Panc1 (cell line): ENCODE measurements at regions not wholly inside any gene's neighbourhood (a gene's known extent, or its start where the extent isn't known, plus 50 kb on each side); places are given as distances from the start of the nearest gene placed in this dataset.

Experiments
- ATAC-seq: fragments of 200-7000 bp; cut with Tn5 transposase; 2 replicates; pipeline ENCODE4 v1.9.1; 2020; ENCODE audit warnings: mild to moderate bottlenecking, moderate library complexity
- BruUV-seq: library from RNA; stranded (reverse); fragments of 400-500 nt; replicated peaks from 2 replicates; lab custom pipeline; 2021; lab: Mats Ljungman, UMichigan
- CTCF ChIA-PET: fragments of 300-600 bp; sonication (Branson Sonifier 250); formaldehyde crosslinking; loops from one replicate; lab custom pipeline; 2022; ENCODE audit warnings: antibody characterized with exemption; lab: Charles Lee
- POLR2A ChIA-PET: fragments of 300-600 bp; sonication (Branson Sonifier 250); formaldehyde crosslinking; loops from one replicate; lab custom pipeline; 2022; ENCODE audit warnings: antibody characterized with exemption; lab: Charles Lee
- DNase-seq: peaks from one replicate; pipeline ENCODE4 v3.0.0-alpha.2; 2010; ENCODE audit warnings: low read depth, low spot score
- H3K27ac ChIP-seq: 2 replicates; pipeline ENCODE4 v1.5.1; 2011; ENCODE audit warnings: mild to moderate bottlenecking, low read length, inconsistent platforms
- H3K27me3 ChIP-seq: fragments of 200-500 bp; sonication (Bioruptor generic); 2 replicates; pipeline ENCODE4 v1.6.0; 2014; ENCODE audit warnings: low read length, inconsistent platforms; ENCODE audit not compliant: control insufficient read depth, insufficient read depth
- H3K36me3 ChIP-seq: fragments of 200-500 bp; sonication (Bioruptor generic); 2 replicates; pipeline ENCODE4 v1.5.1; 2014; ENCODE audit warnings: inconsistent platforms, mild to moderate bottlenecking, low read length, moderate library complexity; ENCODE audit not compliant: control insufficient read depth, insufficient read depth
- H3K4me1 ChIP-seq: 2 replicates; pipeline ENCODE4 v1.5.1; 2011; ENCODE audit warnings: inconsistent platforms, mild to moderate bottlenecking, low read length, moderate library complexity; ENCODE audit not compliant: control insufficient read depth, insufficient read depth
- H3K4me3 ChIP-seq, 2 experiments: 2 replicates each; pipeline ENCODE4 v1.5.1; 2011 to 2012; ENCODE audit warnings: low read depth in 2 of 2, low read length in 2 of 2, mild to moderate bottlenecking in 2 of 2, inconsistent platforms in 1 of 2, moderate library complexity in 1 of 2
- H3K9me3 ChIP-seq: fragments of 200-500 bp; sonication (Bioruptor generic); 2 replicates; pipeline ENCODE4 v1.5.1; 2014; ENCODE audit warnings: low read depth, mild to moderate bottlenecking, inconsistent platforms, low read length, moderate library complexity; ENCODE audit not compliant: control insufficient read depth, insufficient read depth
- POLR2AphosphoS5 ChIP-seq: IDR thresholded peaks from 2 replicates; pipeline ENCODE4 v1.6.1; 2012; ENCODE audit warnings: mild to moderate bottlenecking, low read depth, low read length, moderate library complexity
- SIN3A ChIP-seq: IDR thresholded peaks from 2 replicates; pipeline ENCODE4 v1.6.1; 2012; ENCODE audit warnings: low read depth, mild to moderate bottlenecking, low read length, moderate library complexity, borderline replicate concordance; ENCODE audit not compliant: insufficient read depth
- TCF7L2 ChIP-seq: IDR thresholded peaks from 2 replicates; pipeline ENCODE4 v1.6.1; 2011; ENCODE audit warnings: mild to moderate bottlenecking, low read depth, low read length, inconsistent platforms
- in situ Hi-C: cut with HindIII; loops from 2 replicates; pipeline ENCODE4 v1.10.0; 2016; ENCODE audit warnings: low sequenced_read_pairs, low pct_unique_long_range_greater_than_20kb
- intact Hi-C: fragments of 100-400 bp; cut with micrococcal nuclease; formaldehyde crosslinking; loops from one replicate; pipeline ENCODE4 v1.10.0; 2022; ENCODE audit not compliant: unreplicated experiment
- TF ChIP-seq, protein P1 (sequence below): fragments of 450-650 bp; IDR thresholded peaks from 2 replicates; pipeline ENCODE4 v1.5.1; 2017; ENCODE audit warnings: mild to moderate bottlenecking
- TF ChIP-seq, protein P2 (sequence below), 2 experiments: IDR thresholded peaks; 2 replicates each; pipeline ENCODE4 v1.6.1; 2011 to 2012; ENCODE audit warnings: low read depth in 2 of 2, control low read depth in 1 of 2, low read length in 1 of 2, mild to moderate bottlenecking in 1 of 2, moderate library complexity in 1 of 2; ENCODE audit not compliant: insufficient read depth in 1 of 2

DNA sequence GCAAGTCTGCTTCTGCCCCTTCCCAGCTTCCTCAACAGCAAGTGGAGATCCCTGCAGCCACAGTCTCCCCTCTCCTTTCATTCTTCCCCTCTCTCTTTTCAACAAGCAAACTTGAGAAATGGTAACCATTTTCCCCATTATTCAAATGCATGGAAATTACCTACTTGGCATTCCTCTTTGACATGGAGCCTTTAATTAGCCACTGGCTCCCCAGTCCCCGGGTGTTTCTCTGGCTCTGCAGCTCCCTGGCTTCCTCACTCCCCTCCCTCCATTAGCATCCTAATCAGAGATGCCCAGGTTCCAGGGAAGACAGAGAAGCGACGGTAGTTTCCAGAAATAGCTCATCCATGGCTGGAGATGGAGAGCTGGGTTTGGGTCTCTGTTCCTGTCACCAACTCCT, 116.0 kb downstream of the CCT6B start:
- TF ChIP-seq, protein P1, sequence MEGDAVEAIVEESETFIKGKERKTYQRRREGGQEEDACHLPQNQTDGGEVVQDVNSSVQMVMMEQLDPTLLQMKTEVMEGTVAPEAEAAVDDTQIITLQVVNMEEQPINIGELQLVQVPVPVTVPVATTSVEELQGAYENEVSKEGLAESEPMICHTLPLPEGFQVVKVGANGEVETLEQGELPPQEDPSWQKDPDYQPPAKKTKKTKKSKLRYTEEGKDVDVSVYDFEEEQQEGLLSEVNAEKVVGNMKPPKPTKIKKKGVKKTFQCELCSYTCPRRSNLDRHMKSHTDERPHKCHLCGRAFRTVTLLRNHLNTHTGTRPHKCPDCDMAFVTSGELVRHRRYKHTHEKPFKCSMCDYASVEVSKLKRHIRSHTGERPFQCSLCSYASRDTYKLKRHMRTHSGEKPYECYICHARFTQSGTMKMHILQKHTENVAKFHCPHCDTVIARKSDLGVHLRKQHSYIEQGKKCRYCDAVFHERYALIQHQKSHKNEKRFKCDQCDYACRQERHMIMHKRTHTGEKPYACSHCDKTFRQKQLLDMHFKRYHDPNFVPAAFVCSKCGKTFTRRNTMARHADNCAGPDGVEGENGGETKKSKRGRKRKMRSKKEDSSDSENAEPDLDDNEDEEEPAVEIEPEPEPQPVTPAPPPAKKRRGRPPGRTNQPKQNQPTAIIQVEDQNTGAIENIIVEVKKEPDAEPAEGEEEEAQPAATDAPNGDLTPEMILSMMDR, result no peak
- TF ChIP-seq POLR2AphosphoS5 (no peak), SIN3A (no peak), TCF7L2 (no peak)
- TF ChIP-seq, protein P2, sequence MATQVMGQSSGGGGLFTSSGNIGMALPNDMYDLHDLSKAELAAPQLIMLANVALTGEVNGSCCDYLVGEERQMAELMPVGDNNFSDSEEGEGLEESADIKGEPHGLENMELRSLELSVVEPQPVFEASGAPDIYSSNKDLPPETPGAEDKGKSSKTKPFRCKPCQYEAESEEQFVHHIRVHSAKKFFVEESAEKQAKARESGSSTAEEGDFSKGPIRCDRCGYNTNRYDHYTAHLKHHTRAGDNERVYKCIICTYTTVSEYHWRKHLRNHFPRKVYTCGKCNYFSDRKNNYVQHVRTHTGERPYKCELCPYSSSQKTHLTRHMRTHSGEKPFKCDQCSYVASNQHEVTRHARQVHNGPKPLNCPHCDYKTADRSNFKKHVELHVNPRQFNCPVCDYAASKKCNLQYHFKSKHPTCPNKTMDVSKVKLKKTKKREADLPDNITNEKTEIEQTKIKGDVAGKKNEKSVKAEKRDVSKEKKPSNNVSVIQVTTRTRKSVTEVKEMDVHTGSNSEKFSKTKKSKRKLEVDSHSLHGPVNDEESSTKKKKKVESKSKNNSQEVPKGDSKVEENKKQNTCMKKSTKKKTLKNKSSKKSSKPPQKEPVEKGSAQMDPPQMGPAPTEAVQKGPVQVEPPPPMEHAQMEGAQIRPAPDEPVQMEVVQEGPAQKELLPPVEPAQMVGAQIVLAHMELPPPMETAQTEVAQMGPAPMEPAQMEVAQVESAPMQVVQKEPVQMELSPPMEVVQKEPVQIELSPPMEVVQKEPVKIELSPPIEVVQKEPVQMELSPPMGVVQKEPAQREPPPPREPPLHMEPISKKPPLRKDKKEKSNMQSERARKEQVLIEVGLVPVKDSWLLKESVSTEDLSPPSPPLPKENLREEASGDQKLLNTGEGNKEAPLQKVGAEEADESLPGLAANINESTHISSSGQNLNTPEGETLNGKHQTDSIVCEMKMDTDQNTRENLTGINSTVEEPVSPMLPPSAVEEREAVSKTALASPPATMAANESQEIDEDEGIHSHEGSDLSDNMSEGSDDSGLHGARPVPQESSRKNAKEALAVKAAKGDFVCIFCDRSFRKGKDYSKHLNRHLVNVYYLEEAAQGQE (IDR thresholded peaks at IDR 0.05; ENCODE audit: insufficient read depth in 1 of 2, low read depth in 2 of 2, low read length in 1 of 2), result no peak
- H3K9me3 ChIP-seq, result no peaks in the 10 kb centered on the region
- no peaks in the 10 kb centered on the region for H3K36me3 ChIP-seq
- DNase-seq (no peak), ATAC-seq (no peak)
- H3K27me3 ChIP-seq, result peaks cover 2% of the 10 kb centered on the region; the same call in 1 of the 2 replicates
- H3K4me3 ChIP-seq, result no peak overlapping the region
- no peak overlapping the region for H3K27ac ChIP-seq
- in situ Hi-C loops, result no loop called here
- CTCF ChIA-PET, result no interaction called here
- intact Hi-C loops, result no loop called here
- H3K4me1 ChIP-seq, result no peaks in the 10 kb centered on the region
- POLR2A ChIA-PET, result no interaction called here
- BruUV-seq, result no TSS peak

- no peak for DNase-seq
- ATAC-seq, result no peak
- intact Hi-C loops, result no loop called here
Measured at GRCh38 chr17:34843682-34844081, 117.6 kb downstream of the CCT6B start.

More at GRCh38 chr17:34843682-34844081, 117.6 kb downstream of the CCT6B start:
- CTCF ChIA-PET, result interaction anchor here (0.5 kb wide), 1 partner anchor 32 kb away, joined by 8 read pairs; no protein-coding TSS in a partner anchor
- POLR2A ChIA-PET, result no interaction called here
- no peaks in the 10 kb centered on the region for H3K9me3 ChIP-seq
- H3K27ac ChIP-seq, result no peak overlapping the region
- no peak overlapping the region for H3K4me3 ChIP-seq
- H3K36me3 ChIP-seq, result no peaks in the 10 kb centered on the region
- no peaks in the 10 kb centered on the region for H3K4me1 ChIP-seq
- BruUV-seq, result no TSS peak
- H3K27me3 ChIP-seq, result peaks cover 2% of the 10 kb centered on the region; the same call in 1 of the 2 replicates
- TF ChIP-seq SIN3A (no peak), POLR2AphosphoS5 (no peak), TCF7L2 (no peak)
- TF ChIP-seq, protein P1, result no peak
- TF ChIP-seq, protein P2 (IDR thresholded peaks at IDR 0.05; ENCODE audit: insufficient read depth in 1 of 2, low read depth in 2 of 2, low read length in 1 of 2), result no peak
- in situ Hi-C loops, result no loop called here
